ENCODE measurements at regions not wholly inside any gene's neighbourhood (a gene's known extent, or its start where the extent isn't known, plus 50 kb on each side); places are given as distances from the start of the nearest gene placed in this dataset.
"Not testable (repeated sequence)": the region's sequence is repeated elsewhere in the genome, so short reads cannot be mapped to it uniquely, and the experiment has no call there.

GRCh38 chr4:149045731-149046130 is 603.5 kb upstream of the NR3C2 start:
- Histone ChIP-seq H3K36me3 (no peaks in the 10 kb centered on the region), H3K27me3 (no peaks in the 10 kb centered on the region), H3K4me2 (no peak overlapping the region), H3K9me3 (replicated peaks in 1 of 11) (peaks cover under 1 to 9% (median 2%) of the 10 kb centered on the region in 11 experiments; a peak in 12 of 22 replicates), H4K20me1 (no peaks in the 10 kb centered on the region), H3K4me1 (no peaks in the 10 kb centered on the region), H3K4me3 (no peak overlapping the region), H3K27ac (no peak overlapping the region), H3K9ac (no peak overlapping the region)
- TF ChIP-seq Cebpa-rat (IDR thresholded peaks at IDR 0.05), result no peak

DNA sequence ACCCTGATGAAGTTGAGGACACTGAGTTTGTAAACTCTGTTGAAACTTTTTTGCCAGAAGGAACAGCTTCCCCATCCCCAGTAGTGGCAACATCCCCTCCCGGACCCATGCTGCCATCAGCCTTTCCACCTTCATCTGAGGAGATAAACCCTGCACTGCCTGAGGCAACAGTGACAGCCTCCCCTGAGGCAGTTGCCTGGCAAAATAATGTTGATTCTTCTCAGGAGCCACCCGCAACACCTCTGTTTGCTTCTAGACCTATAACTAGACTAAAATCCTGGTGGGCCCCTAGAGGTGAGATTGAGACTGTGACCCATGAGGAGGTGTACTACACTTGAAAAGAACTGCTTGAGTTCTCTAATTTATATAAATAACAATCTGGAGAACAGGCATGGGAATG is 597.6 kb upstream of the NR3C2 start:
- not testable (repeated sequence) for H3K27ac ChIP-seq

DNA sequence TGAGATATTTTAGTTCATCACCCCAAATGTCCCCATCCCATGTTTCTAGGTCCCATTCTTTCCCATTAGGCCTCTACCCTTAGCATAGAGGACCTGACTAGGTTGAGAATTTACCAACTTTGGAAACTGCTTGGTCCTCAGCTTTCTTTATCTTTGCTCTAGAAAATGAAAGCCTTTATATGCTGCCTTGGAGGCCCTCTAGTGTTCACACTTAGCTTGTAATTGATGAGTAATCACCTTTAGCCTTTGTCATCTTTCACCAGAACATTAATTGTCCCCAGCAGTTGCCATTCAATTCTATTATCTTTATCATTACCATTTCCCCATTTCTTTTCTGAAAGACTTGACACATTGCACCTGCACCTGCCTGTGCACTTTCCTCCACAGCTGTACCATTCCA is 589.2 kb upstream of the NR3C2 start:
- TF ChIP-seq Cebpa-rat (IDR thresholded peaks at IDR 0.05), result no peak
- no peaks in the 10 kb centered on the region for H3K4me1 ChIP-seq

More for the DNA sequence above, 597.6 kb upstream of the NR3C2 start:
- not testable (repeated sequence) for H4K20me1 ChIP-seq, H3K36me3 ChIP-seq, H3K4me3 ChIP-seq, H3K27me3 ChIP-seq, H3K4me1 ChIP-seq, H3K9ac ChIP-seq, H3K4me2 ChIP-seq
- H3K9me3 ChIP-seq (replicated peaks in 1 of 11), result peaks cover 7 to 21% (median 14%) of the 10 kb centered on the region in 11 experiments; a peak in 20 of 22 replicates

DNA sequence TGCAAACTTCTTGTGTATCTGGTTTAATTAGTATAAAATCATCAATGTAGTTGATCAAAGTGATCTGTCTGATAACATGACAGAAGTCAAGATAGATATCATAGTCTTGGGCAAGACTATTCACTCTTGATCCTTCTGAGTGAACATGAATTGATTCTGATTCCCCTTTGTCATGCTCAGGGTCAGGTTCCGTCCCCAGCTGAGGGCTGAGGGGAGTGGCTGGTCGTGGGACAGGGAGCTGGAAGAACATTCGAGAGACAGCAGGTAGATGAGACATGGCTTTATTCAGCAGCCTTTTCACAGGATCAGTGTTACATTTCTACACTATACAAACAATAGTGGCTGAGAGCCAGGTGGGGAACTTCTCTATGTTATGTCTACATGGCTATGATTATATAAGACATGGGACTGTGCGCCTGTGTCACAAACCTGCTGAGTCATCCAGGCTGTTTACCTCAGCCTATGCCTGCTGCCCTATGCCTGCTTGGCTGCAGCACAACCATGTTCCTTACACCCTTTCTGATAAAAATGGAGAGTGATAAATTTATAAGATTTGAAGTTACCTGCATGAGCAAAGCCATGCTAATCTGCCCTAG is 586.9 kb upstream of the NR3C2 start:
- no peak overlapping the region for H3K27ac ChIP-seq
- no peaks in the 10 kb centered on the region for H3K9me3 ChIP-seq (replicated peaks in 1 of 11)
- no peak for TF ChIP-seq Cebpa-rat (IDR thresholded peaks at IDR 0.05)
- no peak overlapping the region for H3K4me3 ChIP-seq
- no peak overlapping the region for H3K9ac ChIP-seq
- H3K27me3 ChIP-seq, result no peaks in the 10 kb centered on the region
- H3K36me3 ChIP-seq, result no peaks in the 10 kb centered on the region
- H3K4me2 ChIP-seq, result no peak overlapping the region
- H3K4me1 ChIP-seq, result no peaks in the 10 kb centered on the region
- no peaks in the 10 kb centered on the region for H4K20me1 ChIP-seq

More for the DNA sequence above, 589.2 kb upstream of the NR3C2 start:
- H3K27ac ChIP-seq, result no peak overlapping the region
- H3K4me2 ChIP-seq, result no peak overlapping the region
- H3K27me3 ChIP-seq, result no peaks in the 10 kb centered on the region
- no peak overlapping the region for H3K4me3 ChIP-seq
- no peaks in the 10 kb centered on the region for H3K9me3 ChIP-seq (replicated peaks in 1 of 11)
- no peaks in the 10 kb centered on the region for H4K20me1 ChIP-seq
- no peak overlapping the region for H3K9ac ChIP-seq
- H3K36me3 ChIP-seq, result no peaks in the 10 kb centered on the region

DNA sequence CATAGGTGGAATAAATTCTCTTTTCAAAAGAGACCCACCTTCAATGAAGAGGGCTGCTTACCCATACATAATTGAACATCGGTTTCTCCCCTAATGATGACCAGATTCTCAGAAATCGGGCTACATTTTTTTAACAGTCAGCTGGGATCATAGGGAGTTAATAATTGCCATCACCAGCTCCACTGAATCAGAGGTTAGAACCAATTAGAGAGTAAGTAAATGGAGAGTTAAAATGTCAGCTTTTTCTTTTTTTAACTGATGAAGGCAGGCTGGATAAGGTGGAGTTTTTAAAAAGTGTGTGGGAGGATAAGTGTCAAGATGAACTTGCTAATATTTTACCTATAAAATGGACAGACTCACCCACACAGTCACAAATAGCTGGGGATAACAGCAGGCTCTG is 584.5 kb upstream of the NR3C2 start:
- H3K9me3 ChIP-seq (replicated peaks in 1 of 11), result no peaks in the 10 kb centered on the region
- H3K27me3 ChIP-seq, result no peaks in the 10 kb centered on the region
- H3K27ac ChIP-seq, result no peak overlapping the region
- H3K4me3 ChIP-seq, result no peak overlapping the region
- no peak overlapping the region for H3K9ac ChIP-seq
- H4K20me1 ChIP-seq, result no peaks in the 10 kb centered on the region
- H3K4me2 ChIP-seq, result no peak overlapping the region
- no peaks in the 10 kb centered on the region for H3K4me1 ChIP-seq
- TF ChIP-seq Cebpa-rat (IDR thresholded peaks at IDR 0.05), result no peak
- H3K36me3 ChIP-seq, result no peaks in the 10 kb centered on the region

DNA sequence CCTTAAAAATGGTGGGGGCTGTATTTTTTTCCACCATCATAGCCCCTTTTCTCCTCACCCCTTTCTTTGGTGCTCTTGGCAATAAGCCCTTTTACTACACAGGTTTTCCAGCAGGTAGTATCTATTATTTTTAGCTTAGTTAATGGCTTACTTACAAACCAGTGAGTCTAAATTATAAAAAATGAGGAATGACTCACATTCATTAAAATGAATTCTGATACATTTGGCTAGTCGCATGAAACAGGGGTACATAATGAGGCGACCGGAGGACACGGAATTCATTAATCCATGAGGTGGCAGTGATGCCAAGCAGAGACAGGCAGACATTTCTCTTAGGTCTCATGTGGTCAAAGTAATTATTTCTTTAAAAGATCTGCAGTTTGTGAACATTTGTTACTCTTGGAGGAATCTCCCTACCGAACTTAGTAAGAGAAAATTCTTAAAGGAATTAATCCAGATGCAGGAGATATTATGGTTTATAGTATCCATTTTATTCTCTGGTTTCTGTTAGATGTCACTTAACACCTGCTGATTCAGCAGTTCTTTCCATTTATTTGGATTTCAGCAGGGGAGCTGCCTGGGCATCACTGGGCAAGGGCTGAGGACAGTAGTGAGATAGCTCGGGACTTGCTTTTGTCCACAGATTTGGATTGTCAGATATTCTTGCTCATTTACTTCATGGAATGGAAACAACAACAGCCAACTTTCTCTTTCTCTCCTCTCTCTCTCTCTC is 575.0 kb upstream of the NR3C2 start:
- Histone ChIP-seq H3K4me3 (no peak overlapping the region), H3K36me3 (no peaks in the 10 kb centered on the region), H3K4me2 (no peak overlapping the region), H3K4me1 (no peaks in the 10 kb centered on the region), H3K9me3 (replicated peaks in 1 of 11) (no peaks in the 10 kb centered on the region), H3K9ac (no peak overlapping the region), H4K20me1 (no peaks in the 10 kb centered on the region), H3K27ac (no peak overlapping the region), H3K27me3 (no peaks in the 10 kb centered on the region)
- no peak for TF ChIP-seq Cebpa-rat (IDR thresholded peaks at IDR 0.05)

GRCh38 chr4:149009223-149009622 is 567.0 kb upstream of the NR3C2 start:
- no peaks in the 10 kb centered on the region for H3K36me3 ChIP-seq
- no peak overlapping the region for H3K9ac ChIP-seq
- no peaks in the 10 kb centered on the region for H4K20me1 ChIP-seq
- no peak for TF ChIP-seq Cebpa-rat (IDR thresholded peaks at IDR 0.05)
- H3K4me2 ChIP-seq, result no peak overlapping the region
- no peaks in the 10 kb centered on the region for H3K9me3 ChIP-seq (replicated peaks in 1 of 11)
- H3K4me1 ChIP-seq, result no peaks in the 10 kb centered on the region
- H3K27me3 ChIP-seq, result no peaks in the 10 kb centered on the region
- H3K27ac ChIP-seq, result no peak overlapping the region
- H3K4me3 ChIP-seq, result no peak overlapping the region

DNA sequence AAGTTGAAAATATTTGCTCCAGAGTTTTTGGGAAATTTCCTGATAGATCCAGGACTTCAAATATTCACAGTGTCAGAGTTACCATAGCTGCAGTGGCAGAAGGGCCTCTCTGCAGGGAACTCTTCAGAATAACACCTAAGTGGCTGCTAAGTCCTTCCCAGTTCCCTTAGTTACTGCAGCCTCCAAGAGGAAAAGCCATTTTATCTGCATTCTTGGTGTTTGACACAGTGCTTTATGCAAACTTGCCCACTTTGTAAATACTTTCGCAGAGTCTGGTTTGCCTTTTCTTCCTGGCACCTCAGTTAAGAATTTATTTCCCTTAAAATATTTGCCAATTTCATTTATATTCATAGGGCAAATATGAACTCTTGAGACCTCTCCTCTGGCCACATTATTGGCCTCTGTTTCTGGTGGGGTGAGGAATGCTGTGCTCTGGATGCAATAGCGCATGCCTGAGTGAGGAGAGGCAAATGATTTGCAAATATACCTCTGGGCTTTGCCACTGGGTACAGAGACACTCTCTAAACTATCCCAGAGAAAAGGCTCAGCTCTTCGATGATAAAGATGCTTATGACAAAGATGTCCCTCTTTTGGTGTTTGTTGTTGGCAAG is 566.3 kb upstream of the NR3C2 start:
- Histone ChIP-seq H3K4me3 (no peak overlapping the region), H3K9ac (no peak overlapping the region), H3K36me3 (no peaks in the 10 kb centered on the region), H3K9me3 (replicated peaks in 1 of 11) (no peaks in the 10 kb centered on the region), H3K4me2 (no peak overlapping the region), H3K27me3 (no peaks in the 10 kb centered on the region), H3K4me1 (no peaks in the 10 kb centered on the region), H3K27ac (no peak overlapping the region), H4K20me1 (no peaks in the 10 kb centered on the region)
- TF ChIP-seq Cebpa-rat (IDR thresholded peaks at IDR 0.05), result no peak

DNA sequence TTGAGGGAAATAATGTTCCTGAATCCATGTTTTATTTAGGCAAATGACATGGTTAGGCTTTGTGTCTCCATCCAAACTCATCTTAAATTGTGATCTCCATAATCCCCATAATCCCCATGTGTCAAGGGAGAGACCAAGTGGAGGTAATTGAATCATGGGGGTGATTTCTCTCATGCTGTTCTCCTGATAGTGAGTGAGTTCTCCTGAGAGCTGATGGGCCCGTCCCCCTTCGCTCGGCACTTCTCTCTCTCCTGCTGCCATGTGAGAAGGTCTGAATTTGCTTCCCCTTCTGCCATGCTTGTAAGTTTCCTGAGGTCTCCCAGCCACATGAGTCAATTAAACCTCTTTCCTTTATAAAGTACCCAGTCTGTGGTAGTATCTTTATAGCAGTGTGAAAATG is 563.0 kb upstream of the NR3C2 start:
- no peak overlapping the region for H3K4me3 ChIP-seq

DNA sequence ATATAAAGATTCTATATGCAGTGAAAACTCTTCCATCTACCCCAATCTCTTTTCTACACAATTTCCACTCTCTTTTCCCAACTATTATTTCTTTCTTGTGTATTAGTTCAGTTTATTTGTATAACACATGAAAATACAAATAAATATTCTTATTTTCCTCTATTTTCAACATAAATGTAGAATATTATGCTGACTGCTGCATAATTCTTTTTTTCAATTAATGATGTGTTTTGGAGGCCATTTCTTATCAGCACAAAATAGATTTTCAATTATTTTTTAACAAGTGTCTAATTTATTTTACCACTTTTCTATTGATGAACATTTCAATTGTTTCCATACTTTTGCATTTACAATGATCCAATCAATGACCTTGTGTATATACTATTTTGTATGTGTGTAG is 557.7 kb upstream of the NR3C2 start:
- Histone ChIP-seq H3K9ac (no peak overlapping the region), H3K4me3 (no peak overlapping the region), H3K4me2 (no peak overlapping the region), H3K36me3 (no peaks in the 10 kb centered on the region), H4K20me1 (no peaks in the 10 kb centered on the region), H3K9me3 (replicated peaks in 1 of 11) (no peaks in the 10 kb centered on the region), H3K4me1 (no peaks in the 10 kb centered on the region), H3K27me3 (no peaks in the 10 kb centered on the region), H3K27ac (no peak overlapping the region)
- no peak for TF ChIP-seq Cebpa-rat (IDR thresholded peaks at IDR 0.05)

More for the DNA sequence above, 563.0 kb upstream of the NR3C2 start:
- Histone ChIP-seq H3K36me3 (no peaks in the 10 kb centered on the region), H3K4me2 (no peak overlapping the region), H3K9me3 (replicated peaks in 1 of 11) (no peaks in the 10 kb centered on the region), H3K27ac (no peak overlapping the region), H4K20me1 (no peaks in the 10 kb centered on the region), H3K4me1 (no peaks in the 10 kb centered on the region), H3K27me3 (no peaks in the 10 kb centered on the region), H3K9ac (no peak overlapping the region)
- TF ChIP-seq Cebpa-rat (IDR thresholded peaks at IDR 0.05), result no peak
